KMS-11 (cell line): ENCODE measurements at regions not wholly inside any gene's neighbourhood (a gene's known extent, or its start where the extent isn't known, plus 50 kb on each side); places are given as distances from the start of the nearest gene placed in this dataset.

Source experiments
- H2AFZ ChIP-seq: fragments of 200-600 bp; sonication (generic); 2 replicates; pipeline ENCODE4 v1.6.1; 2016; ENCODE audit warnings: antibody characterized with exemption, mixed run types, low read depth
- H3K27ac ChIP-seq: fragments of 200-600 bp; sonication (generic); 2 replicates; pipeline ENCODE4 v1.6.1; 2016; ENCODE audit warnings: mild to moderate bottlenecking, mixed run types
- H3K27me3 ChIP-seq: fragments of 200-600 bp; sonication (generic); 2 replicates; pipeline ENCODE4 v1.6.1; 2017; ENCODE audit warnings: mild to moderate bottlenecking, low read depth, mixed run types, moderate library complexity; ENCODE audit not compliant: insufficient read depth
- H3K36me3 ChIP-seq: fragments of 200-600 bp; sonication (generic); 2 replicates; pipeline ENCODE4 v1.6.1; 2017; ENCODE audit warnings: mild to moderate bottlenecking, mixed run types; ENCODE audit not compliant: insufficient read depth
- H3K4me1 ChIP-seq: fragments of 200-600 bp; sonication (generic); 2 replicates; pipeline ENCODE4 v1.6.1; 2016; ENCODE audit warnings: mild to moderate bottlenecking, low read depth, mixed run types; ENCODE audit not compliant: poor library complexity, severe bottlenecking
- H3K4me2 ChIP-seq: fragments of 200-600 bp; sonication (generic); 2 replicates; pipeline ENCODE4 v1.7.0; 2016; ENCODE audit warnings: mild to moderate bottlenecking, mixed run types
- H3K4me3 ChIP-seq: fragments of 200-600 bp; sonication (generic); IDR thresholded peaks from 2 replicates; pipeline ENCODE4 v1.6.1; 2017; ENCODE audit warnings: low read depth, low read length, mixed read lengths; ENCODE audit not compliant: insufficient read depth
- H3K79me2 ChIP-seq: fragments of 200-600 bp; sonication (generic); 2 replicates; pipeline ENCODE4 v1.6.1; 2016; ENCODE audit warnings: low read depth, mixed run types; ENCODE audit not compliant: insufficient read depth
- H3K9ac ChIP-seq: fragments of 200-600 bp; sonication (generic); 2 replicates; pipeline ENCODE4 v1.6.1; 2016; ENCODE audit warnings: mild to moderate bottlenecking, mixed run types
- H4K20me1 ChIP-seq: fragments of 200-600 bp; sonication (generic); 2 replicates; pipeline ENCODE4 v1.6.1; 2016; ENCODE audit warnings: mild to moderate bottlenecking, mixed run types; ENCODE audit not compliant: insufficient read depth
- TF ChIP-seq, protein P1 (sequence below): fragments of 200-600 bp; sonication (generic); conservative IDR thresholded peaks from 2 replicates; pipeline ENCODE4 v1.6.1; 2017; ENCODE audit warnings: low read depth, mild to moderate bottlenecking, antibody characterized with exemption, low read length, moderate library complexity, mixed read lengths

DNA sequence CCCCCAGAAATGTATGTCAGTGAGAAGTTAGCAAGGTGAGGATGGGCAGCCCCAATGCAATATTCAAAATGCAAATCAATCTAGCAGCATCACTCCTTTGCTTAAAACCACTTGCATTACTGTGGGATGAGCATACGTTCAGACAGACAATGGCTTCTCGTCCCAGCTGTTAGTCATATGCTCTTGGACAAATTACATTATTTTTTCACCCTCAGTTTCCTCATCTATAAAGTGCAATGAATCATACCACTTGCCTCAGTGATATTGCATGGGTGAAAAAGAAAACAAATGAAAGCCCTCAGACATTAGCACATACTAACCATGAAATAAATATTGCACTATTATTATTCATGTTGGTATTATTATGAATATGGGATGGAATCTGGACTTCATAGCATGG is 132.3 kb downstream of the C12orf75 start:
- no peaks in the 10 kb centered on the region for H3K79me2 ChIP-seq
- H3K9ac ChIP-seq = no peak overlapping the region
- H3K36me3 ChIP-seq = no peaks in the 10 kb centered on the region
- H2AFZ ChIP-seq = no peak overlapping the region
- H3K27me3 ChIP-seq = no peaks in the 10 kb centered on the region
- H4K20me1 ChIP-seq = no peaks in the 10 kb centered on the region
- no peak overlapping the region for H3K4me2 ChIP-seq
- no peak overlapping the region for H3K4me3 ChIP-seq
- H3K4me1 ChIP-seq = no peaks in the 10 kb centered on the region
- TF ChIP-seq, protein P1, sequence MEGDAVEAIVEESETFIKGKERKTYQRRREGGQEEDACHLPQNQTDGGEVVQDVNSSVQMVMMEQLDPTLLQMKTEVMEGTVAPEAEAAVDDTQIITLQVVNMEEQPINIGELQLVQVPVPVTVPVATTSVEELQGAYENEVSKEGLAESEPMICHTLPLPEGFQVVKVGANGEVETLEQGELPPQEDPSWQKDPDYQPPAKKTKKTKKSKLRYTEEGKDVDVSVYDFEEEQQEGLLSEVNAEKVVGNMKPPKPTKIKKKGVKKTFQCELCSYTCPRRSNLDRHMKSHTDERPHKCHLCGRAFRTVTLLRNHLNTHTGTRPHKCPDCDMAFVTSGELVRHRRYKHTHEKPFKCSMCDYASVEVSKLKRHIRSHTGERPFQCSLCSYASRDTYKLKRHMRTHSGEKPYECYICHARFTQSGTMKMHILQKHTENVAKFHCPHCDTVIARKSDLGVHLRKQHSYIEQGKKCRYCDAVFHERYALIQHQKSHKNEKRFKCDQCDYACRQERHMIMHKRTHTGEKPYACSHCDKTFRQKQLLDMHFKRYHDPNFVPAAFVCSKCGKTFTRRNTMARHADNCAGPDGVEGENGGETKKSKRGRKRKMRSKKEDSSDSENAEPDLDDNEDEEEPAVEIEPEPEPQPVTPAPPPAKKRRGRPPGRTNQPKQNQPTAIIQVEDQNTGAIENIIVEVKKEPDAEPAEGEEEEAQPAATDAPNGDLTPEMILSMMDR = no peak
- H3K27ac ChIP-seq = no peak overlapping the region

DNA sequence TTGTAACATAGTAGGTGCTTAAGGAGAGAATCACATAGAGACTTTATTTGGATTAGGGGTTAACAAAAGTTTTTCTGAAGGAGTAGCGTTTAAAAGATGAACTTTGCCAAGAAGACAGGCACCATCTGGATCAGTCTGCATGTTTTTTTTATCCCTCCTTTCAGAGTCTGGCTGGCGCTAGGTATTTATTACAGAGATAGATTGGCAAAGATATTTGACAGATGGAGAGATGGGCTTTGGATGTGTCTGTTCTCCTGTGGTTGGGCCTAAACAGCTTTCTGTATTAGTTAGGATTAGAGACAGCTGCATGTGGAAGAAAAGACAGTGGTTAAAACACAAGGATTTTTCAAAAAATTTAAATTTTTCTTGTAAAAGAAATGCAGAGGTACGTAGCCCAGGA is 133.9 kb downstream of the C12orf75 start:
- Histone ChIP-seq H2AFZ (no peak overlapping the region), H3K4me3 (no peak overlapping the region), H3K27me3 (no peaks in the 10 kb centered on the region), H3K4me2 (no peak overlapping the region), H3K27ac (no peak overlapping the region), H3K9ac (no peak overlapping the region), H3K79me2 (no peaks in the 10 kb centered on the region), H3K36me3 (no peaks in the 10 kb centered on the region), H4K20me1 (no peaks in the 10 kb centered on the region), H3K4me1 (no peaks in the 10 kb centered on the region)
- TF ChIP-seq, protein P1 = no peak

DNA sequence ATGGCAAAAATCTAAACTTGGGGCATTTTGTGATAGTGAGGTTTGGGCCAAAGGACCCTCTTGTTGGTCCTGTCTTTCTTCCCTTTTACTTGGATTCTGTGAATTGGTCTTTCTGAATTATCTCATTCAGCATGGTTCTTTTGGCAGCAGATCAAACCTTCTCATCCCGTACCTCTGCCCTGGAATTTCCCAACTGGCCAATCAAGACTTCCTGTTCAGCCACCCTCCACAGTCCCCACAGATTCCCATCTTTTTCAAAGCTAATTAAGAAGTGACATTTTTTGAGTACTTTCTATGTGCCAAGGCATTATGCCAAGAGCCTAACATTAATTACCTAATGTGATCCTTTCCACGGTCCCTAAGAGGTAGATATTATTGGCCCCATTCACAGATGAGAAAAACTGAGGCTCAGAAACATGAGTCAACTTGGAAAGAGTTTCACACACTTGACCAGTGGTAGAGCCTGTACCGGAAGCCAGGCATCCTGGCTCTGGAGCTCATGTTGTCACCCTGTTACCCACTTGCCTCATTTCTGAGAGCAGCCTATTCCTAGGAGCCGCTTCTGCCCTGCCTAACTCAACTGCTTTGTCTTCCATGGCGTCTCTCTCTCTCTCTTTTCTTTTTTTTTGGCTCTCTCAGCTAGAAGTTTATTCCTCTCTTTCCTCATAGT is 135.9 kb downstream of the C12orf75 start:
- TF ChIP-seq, protein P1 = no peak
- Histone ChIP-seq H3K4me3 (no peak overlapping the region), H3K27ac (no peak overlapping the region), H3K79me2 (no peaks in the 10 kb centered on the region), H2AFZ (no peak overlapping the region), H3K27me3 (no peaks in the 10 kb centered on the region), H3K36me3 (no peaks in the 10 kb centered on the region), H3K4me1 (no peaks in the 10 kb centered on the region), H3K9ac (no peak overlapping the region), H3K4me2 (no peak overlapping the region), H4K20me1 (no peaks in the 10 kb centered on the region)

DNA sequence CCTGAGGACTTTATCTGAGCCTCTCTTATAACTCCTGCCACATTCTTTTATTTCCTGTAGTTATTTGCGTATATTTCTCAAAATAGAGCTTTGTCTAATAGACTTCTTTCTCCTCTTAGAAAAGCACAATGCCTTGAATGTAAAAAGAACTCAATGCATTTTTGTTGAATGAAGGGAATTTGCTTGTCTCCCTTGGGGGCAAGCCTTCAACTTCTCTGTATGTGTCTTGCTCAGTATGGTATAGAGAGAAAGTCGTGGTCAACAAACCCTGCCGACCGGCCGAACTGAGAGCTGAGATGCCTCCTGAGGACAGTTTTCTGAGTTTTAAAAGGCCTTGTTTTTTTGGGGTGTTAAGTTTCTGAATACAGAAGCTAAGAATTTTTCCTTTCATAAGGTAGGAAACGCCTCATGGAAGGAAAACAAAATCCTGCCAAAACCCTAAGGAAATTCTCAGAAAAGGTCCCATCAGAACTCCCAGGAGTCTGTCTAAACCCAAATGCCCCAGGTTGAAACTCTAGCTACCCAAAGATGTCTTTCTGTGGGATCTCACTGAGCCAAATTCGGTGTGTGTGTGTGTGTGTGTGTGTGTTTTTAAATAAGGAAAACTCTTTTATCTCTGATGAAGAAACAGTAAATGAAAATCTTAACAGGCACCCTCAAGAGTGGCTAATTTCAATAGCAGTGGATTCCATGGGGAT is 136.6 kb downstream of the C12orf75 start:
- Histone ChIP-seq H3K27ac (no peak overlapping the region), H3K9ac (no peak overlapping the region), H3K27me3 (no peaks in the 10 kb centered on the region), H3K4me2 (no peak overlapping the region), H3K36me3 (no peaks in the 10 kb centered on the region), H2AFZ (no peak overlapping the region), H3K4me1 (no peaks in the 10 kb centered on the region), H4K20me1 (no peaks in the 10 kb centered on the region), H3K79me2 (no peaks in the 10 kb centered on the region), H3K4me3 (no peak overlapping the region)
- TF ChIP-seq, protein P1 = no peak
